ENCODE measurements at regions not wholly inside any gene's neighbourhood (a gene's known extent, or its start where the extent isn't known, plus 50 kb on each side); places are given as distances from the start of the nearest gene placed in this dataset.
"Not testable (repeated sequence)": the region's sequence is repeated elsewhere in the genome, so short reads cannot be mapped to it uniquely, and the experiment has no call there.

- H3K9me3 ChIP-seq (ENCODE audit: low read length), result peaks cover 6% of the 10 kb centered on the region; the same call in 1 of the 2 replicates
- H3K27ac ChIP-seq (ENCODE audit: low read depth, low read length, poor library complexity, severe bottlenecking), result no peak overlapping the region
- no peaks in the 10 kb centered on the region for H3K79me2 ChIP-seq (ENCODE audit: insufficient read depth, low read length)
- TF ChIP-seq CTCF (IDR thresholded peaks at IDR 0.05; ENCODE audit: low read length) (no peak), EZH2 (IDR thresholded peaks at IDR 0.05; ENCODE audit: borderline replicate concordance, low read length) (no peak)
- H3K27me3 ChIP-seq (ENCODE audit: insufficient read depth, low read length), result no peaks in the 10 kb centered on the region
- no peaks in the 10 kb centered on the region for H3K36me3 ChIP-seq (ENCODE audit: insufficient read depth, low read length)
- no peaks in the 10 kb centered on the region for H3K4me1 ChIP-seq (ENCODE audit: insufficient read depth, low read length, severe bottlenecking)
- no peak overlapping the region for H3K4me3 ChIP-seq (ENCODE audit: low read depth, low read length, poor library complexity, severe bottlenecking)
- H3F3A ChIP-seq (ENCODE audit: insufficient read depth, low read length), result no peaks in the 10 kb centered on the region
- H4K20me1 ChIP-seq (ENCODE audit: insufficient read depth, low read length), result no peaks in the 10 kb centered on the region
- no peak overlapping the region for H3K4me2 ChIP-seq (ENCODE audit: low read length)
- no peak overlapping the region for H3K9ac ChIP-seq (ENCODE audit: low read length)
- no peak overlapping the region for H2AFZ ChIP-seq (ENCODE audit: low read length)
- H3K9me2 ChIP-seq (ENCODE audit: low read depth, low read length), result no peaks in the 10 kb centered on the region
Measured at GRCh38 chr13:78491978-78492377, 111.4 kb downstream of the POU4F1 start.

- not testable (repeated sequence) for H3K4me1 ChIP-seq (ENCODE audit: insufficient read depth, low read length, severe bottlenecking)
Measured at GRCh38 chr13:78490225-78490624, 113.1 kb downstream of the POU4F1 start.

GRCh38 chr13:78487707-78488106 lies 115.6 kb downstream of the POU4F1 start:
- no peak overlapping the region for H3K4me2 ChIP-seq (ENCODE audit: low read length)
- no peaks in the 10 kb centered on the region for H4K20me1 ChIP-seq (ENCODE audit: insufficient read depth, low read length)
- peaks cover 6% of the 10 kb centered on the region; the same call in 1 of the 2 replicates for H3K9me3 ChIP-seq (ENCODE audit: low read length)
- H3K27me3 ChIP-seq (ENCODE audit: insufficient read depth, low read length), result no peaks in the 10 kb centered on the region
- no peak overlapping the region for H3K9ac ChIP-seq (ENCODE audit: low read length)
- H3F3A ChIP-seq (ENCODE audit: insufficient read depth, low read length), result no peaks in the 10 kb centered on the region
- no peaks in the 10 kb centered on the region for H3K79me2 ChIP-seq (ENCODE audit: insufficient read depth, low read length)
- no peak overlapping the region for H2AFZ ChIP-seq (ENCODE audit: low read length)
- no peak overlapping the region for H3K4me3 ChIP-seq (ENCODE audit: low read depth, low read length, poor library complexity, severe bottlenecking)
- H3K4me1 ChIP-seq (ENCODE audit: insufficient read depth, low read length, severe bottlenecking), result no peaks in the 10 kb centered on the region
- H3K27ac ChIP-seq (ENCODE audit: low read depth, low read length, poor library complexity, severe bottlenecking), result no peak overlapping the region
- no peak for TF ChIP-seq CTCF (IDR thresholded peaks at IDR 0.05; ENCODE audit: low read length)
- TF ChIP-seq EZH2 (IDR thresholded peaks at IDR 0.05; ENCODE audit: borderline replicate concordance, low read length), result no peak
- no peaks in the 10 kb centered on the region; the same call in 1 of the 2 replicates for H3K9me2 ChIP-seq (ENCODE audit: low read depth, low read length)
- H3K36me3 ChIP-seq (ENCODE audit: insufficient read depth, low read length), result no peaks in the 10 kb centered on the region

More at GRCh38 chr13:78490225-78490624, 113.1 kb downstream of the POU4F1 start:
- not testable (repeated sequence) for H3K9me3 ChIP-seq (ENCODE audit: low read length); H3K27me3 ChIP-seq (ENCODE audit: insufficient read depth, low read length); H3K36me3 ChIP-seq (ENCODE audit: insufficient read depth, low read length); H4K20me1 ChIP-seq (ENCODE audit: insufficient read depth, low read length); H3F3A ChIP-seq (ENCODE audit: insufficient read depth, low read length); H3K27ac ChIP-seq (ENCODE audit: low read depth, low read length, poor library complexity, severe bottlenecking); H3K4me2 ChIP-seq (ENCODE audit: low read length); H3K9ac ChIP-seq (ENCODE audit: low read length); H3K9me2 ChIP-seq (ENCODE audit: low read depth, low read length); H2AFZ ChIP-seq (ENCODE audit: low read length); H3K79me2 ChIP-seq (ENCODE audit: insufficient read depth, low read length); H3K4me3 ChIP-seq (ENCODE audit: low read depth, low read length, poor library complexity, severe bottlenecking)

- H3F3A ChIP-seq (ENCODE audit: insufficient read depth, low read length), result no peaks in the 10 kb centered on the region
- H3K79me2 ChIP-seq (ENCODE audit: insufficient read depth, low read length), result no peaks in the 10 kb centered on the region
- H4K20me1 ChIP-seq (ENCODE audit: insufficient read depth, low read length), result no peaks in the 10 kb centered on the region
- H3K4me1 ChIP-seq (ENCODE audit: insufficient read depth, low read length, severe bottlenecking), result no peaks in the 10 kb centered on the region
- H3K4me3 ChIP-seq (ENCODE audit: low read depth, low read length, poor library complexity, severe bottlenecking), result no peak overlapping the region
- TF ChIP-seq EZH2 (IDR thresholded peaks at IDR 0.05; ENCODE audit: borderline replicate concordance, low read length) (no peak), CTCF (IDR thresholded peaks at IDR 0.05; ENCODE audit: low read length) (no peak)
- H3K36me3 ChIP-seq (ENCODE audit: insufficient read depth, low read length), result no peaks in the 10 kb centered on the region
- no peaks in the 10 kb centered on the region for H3K9me3 ChIP-seq (ENCODE audit: low read length)
- no peak overlapping the region for H3K27ac ChIP-seq (ENCODE audit: low read depth, low read length, poor library complexity, severe bottlenecking)
- no peaks in the 10 kb centered on the region; the same call in 1 of the 2 replicates for H3K9me2 ChIP-seq (ENCODE audit: low read depth, low read length)
- no peak overlapping the region for H3K4me2 ChIP-seq (ENCODE audit: low read length)
- no peak overlapping the region for H3K9ac ChIP-seq (ENCODE audit: low read length)
- no peaks in the 10 kb centered on the region for H3K27me3 ChIP-seq (ENCODE audit: insufficient read depth, low read length)
- no peak overlapping the region for H2AFZ ChIP-seq (ENCODE audit: low read length)
Measured at GRCh38 chr13:78485803-78486202, 117.5 kb downstream of the POU4F1 start.

Measured in OCI-LY1 (cell line).